Esophagus (tissue), 2 donors: ENCODE measurements at regions not wholly inside any gene's neighbourhood (a gene's known extent, or its start where the extent isn't known, plus 50 kb on each side); places are given as distances from the start of the nearest gene placed in this dataset.
"Not testable (repeated sequence)": the region's sequence is repeated elsewhere in the genome, so short reads cannot be mapped to it uniquely, and the experiment has no call there.

Source experiments
- H3K27ac ChIP-seq, 2 donors: one replicate each; pipeline ENCODE4 v1.5.1; 2013; ENCODE audit warnings: low read depth in 2 of 2, mild to moderate bottlenecking in 2 of 2, inconsistent platforms in 1 of 2, low read length in 1 of 2, moderate library complexity in 1 of 2
- H3K27me3 ChIP-seq, 2 donors: one replicate each; pipeline ENCODE4 v1.6.1; 2013; ENCODE audit warnings: low read length in 2 of 2, control low read depth in 1 of 2, mild to moderate bottlenecking in 1 of 2; ENCODE audit not compliant: insufficient read depth in 2 of 2, control insufficient read depth in 1 of 2
- H3K36me3 ChIP-seq, 2 donors: one replicate each; pipeline ENCODE4 v1.6.1; 2013; ENCODE audit warnings: low read length in 1 of 2; ENCODE audit not compliant: control insufficient read depth in 2 of 2, insufficient read depth in 2 of 2
- H3K4me1 ChIP-seq, 2 donors: one replicate each; pipeline ENCODE4 v1.6.1; 2013; ENCODE audit warnings: low read length in 1 of 2; ENCODE audit not compliant: control insufficient read depth in 2 of 2, insufficient read depth in 2 of 2
- H3K4me3 ChIP-seq, 2 donors: one replicate each; pipeline ENCODE4 v1.5.1; 2013; ENCODE audit warnings: low read length in 2 of 2, mild to moderate bottlenecking in 2 of 2, low read depth in 1 of 2, moderate library complexity in 1 of 2
- H3K9me3 ChIP-seq, 2 donors: one replicate each; pipeline ENCODE4 v1.6.1; 2013; ENCODE audit warnings: mild to moderate bottlenecking in 2 of 2, low read depth in 1 of 2, low read length in 1 of 2, moderate library complexity in 1 of 2; ENCODE audit not compliant: control insufficient read depth in 2 of 2, insufficient read depth in 1 of 2
- WGBS, 2 donors: extraction: QIAGEN DNeasy Blood & Tissue Kit; methylation state at CpG; one replicate each; pipeline ENCODE4 v1.1.7; 2013; 5-methylcytosine and 5-hydroxymethylcytosine counted together
- donor health status: healthy with polysubstance abuse.
- donor health status: Bipolar disorder and iron deficiency.

- not testable (repeated sequence) for H3K27ac ChIP-seq, H3K27me3 ChIP-seq, H3K36me3 ChIP-seq, H3K9me3 ChIP-seq, H3K4me3 ChIP-seq, H3K4me1 ChIP-seq
- 46 to 60% methylated on average over 1 of the region's 1 CpG for WGBS, 2 donors
Observed at GRCh38 chr13:76279766-76280165, 606.4 kb downstream of the KCTD12 start.

GRCh38 chr13:76271728-76272232, 614.4 kb downstream of the KCTD12 start:
- H3K27ac ChIP-seq = no peak overlapping the region
- H3K4me3 ChIP-seq = no peak overlapping the region
- no peaks in the 10 kb centered on the region for H3K4me1 ChIP-seq
- no peaks in the 10 kb centered on the region for H3K36me3 ChIP-seq
- H3K9me3 ChIP-seq = no peaks in the 10 kb centered on the region
- 88 to 90% methylated on average over 2 of the region's 2 CpGs for WGBS, 2 donors
- no peaks in the 10 kb centered on the region for H3K27me3 ChIP-seq

DNA sequence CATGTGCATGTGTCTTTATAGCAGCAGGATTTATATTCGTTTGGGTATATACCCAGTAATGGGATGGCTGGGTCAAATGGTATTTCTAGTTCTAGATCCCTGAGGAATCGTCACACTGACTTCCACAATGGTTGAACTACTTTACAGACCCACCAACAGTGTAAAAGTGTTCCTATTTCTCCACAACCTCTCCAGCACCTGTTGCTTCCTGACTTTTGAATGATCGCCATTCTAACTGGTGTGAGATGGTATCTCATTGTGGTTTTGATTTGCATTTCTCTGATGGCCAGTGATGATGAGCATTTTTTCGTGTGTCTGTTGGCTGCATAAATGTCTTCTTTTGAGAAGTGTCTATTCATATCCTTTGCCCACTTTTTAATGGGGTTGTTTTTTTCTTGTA, 617.9 kb downstream of the KCTD12 start:
- WGBS, 2 donors = 82 to 85% methylated on average over 4 of the region's 4 CpGs

GRCh38 chr13:76267216-76267615, 619.0 kb downstream of the KCTD12 start:
- Histone ChIP-seq H3K27ac (no peak overlapping the region), H3K9me3 (no peaks in the 10 kb centered on the region), H3K4me1 (no peaks in the 10 kb centered on the region), H3K27me3 (no peaks in the 10 kb centered on the region), H3K36me3 (no peaks in the 10 kb centered on the region), H3K4me3 (no peak overlapping the region)
- WGBS, 2 donors = 55 to 57% methylated on average over 3 of the region's 3 CpGs

More for the DNA sequence above, 617.9 kb downstream of the KCTD12 start:
- H3K27ac ChIP-seq, H3K27me3 ChIP-seq, H3K4me3 ChIP-seq, H3K36me3 ChIP-seq, H3K4me1 ChIP-seq, H3K9me3 ChIP-seq: not testable (repeated sequence)

GRCh38 chr13:76266561-76266960, 619.6 kb downstream of the KCTD12 start:
- no peaks in the 10 kb centered on the region for H3K36me3 ChIP-seq
- no peaks in the 10 kb centered on the region for H3K4me1 ChIP-seq
- H3K4me3 ChIP-seq = no peak overlapping the region
- 82 to 93% methylated on average over 1 of the region's 1 CpG for WGBS, 2 donors
- H3K27me3 ChIP-seq = no peaks in the 10 kb centered on the region
- H3K9me3 ChIP-seq = no peaks in the 10 kb centered on the region
- H3K27ac ChIP-seq = no peak overlapping the region

DNA sequence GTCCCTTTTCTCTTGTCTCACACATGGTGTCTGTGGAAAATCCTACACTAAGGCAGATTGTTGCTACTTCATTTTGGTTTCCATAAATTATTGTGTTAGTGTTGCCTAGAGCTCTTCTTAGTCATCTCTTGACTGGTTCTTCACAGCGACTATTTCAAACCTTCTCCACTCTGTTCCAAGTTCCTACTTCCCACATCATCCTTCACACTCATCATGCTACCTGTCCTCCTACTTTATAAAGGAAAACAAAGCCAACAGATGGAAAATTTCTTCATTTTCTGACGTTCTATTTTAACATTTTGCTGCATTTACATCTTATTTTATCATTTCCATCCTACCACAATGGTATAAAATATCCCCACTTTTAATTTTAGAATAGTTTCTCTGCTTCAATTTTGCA, 614.1 kb downstream of the LMO7 start:
- Histone ChIP-seq H3K36me3 (no peaks in the 10 kb centered on the region), H3K9me3 (no peaks in the 10 kb centered on the region), H3K4me3 (no peak overlapping the region), H3K4me1 (no peaks in the 10 kb centered on the region), H3K27ac (no peak overlapping the region), H3K27me3 (no peaks in the 10 kb centered on the region)
- WGBS, 2 donors = 59 to 64% methylated on average over 2 of the region's 2 CpGs

DNA sequence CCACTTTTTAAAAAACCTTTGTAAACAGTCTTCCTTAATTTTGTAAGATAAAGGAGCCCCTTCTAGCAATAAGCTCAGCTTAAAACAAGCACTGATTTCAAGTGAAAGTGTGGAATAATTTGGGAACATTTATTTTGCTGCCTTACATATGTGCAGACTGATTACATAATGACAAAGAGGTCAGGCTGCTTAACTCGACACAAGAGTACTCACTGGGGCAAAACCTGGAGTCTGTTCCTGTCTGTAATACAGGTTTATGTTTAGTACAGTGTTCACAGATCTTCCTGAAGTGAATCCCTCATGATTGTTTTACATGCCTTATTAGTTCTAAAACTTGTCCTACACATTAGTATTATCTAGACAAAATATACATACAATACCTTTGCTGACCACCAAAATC, 609.8 kb downstream of the LMO7 start:
- no peaks in the 10 kb centered on the region for H3K36me3 ChIP-seq
- no peak overlapping the region for H3K4me3 ChIP-seq
- no peaks in the 10 kb centered on the region for H3K9me3 ChIP-seq
- WGBS, 2 donors = 25 to 29% methylated on average over 1 of the region's 1 CpG
- H3K4me1 ChIP-seq = no peaks in the 10 kb centered on the region
- H3K27me3 ChIP-seq = no peaks in the 10 kb centered on the region
- no peak overlapping the region for H3K27ac ChIP-seq

DNA sequence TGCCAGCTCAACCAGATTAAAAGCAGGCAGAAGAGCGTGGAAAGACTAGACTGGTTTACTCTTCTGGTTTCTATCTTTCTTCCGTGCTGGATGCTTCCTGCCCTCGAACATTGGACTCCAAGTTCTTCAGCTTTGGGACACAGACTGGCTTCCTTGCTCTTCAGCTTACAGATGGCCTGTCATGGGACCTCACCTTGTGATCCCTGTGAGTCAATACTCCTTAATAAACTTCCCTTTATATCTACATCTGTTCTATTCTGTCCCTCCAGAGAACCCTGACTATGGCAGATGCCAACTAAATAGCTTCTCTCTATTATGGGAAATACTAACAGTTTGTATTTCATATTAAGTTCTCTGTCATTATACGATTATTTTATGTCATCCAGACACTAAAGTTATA, 609.1 kb downstream of the LMO7 start:
- Histone ChIP-seq H3K27me3 (no peaks in the 10 kb centered on the region), H3K27ac (no peak overlapping the region), H3K4me1 (no peaks in the 10 kb centered on the region), H3K4me3 (no peak overlapping the region), H3K9me3 (no peaks in the 10 kb centered on the region), H3K36me3 (no peaks in the 10 kb centered on the region)
- 67% methylated on average over 4 of the region's 4 CpGs for WGBS, 2 donors

DNA sequence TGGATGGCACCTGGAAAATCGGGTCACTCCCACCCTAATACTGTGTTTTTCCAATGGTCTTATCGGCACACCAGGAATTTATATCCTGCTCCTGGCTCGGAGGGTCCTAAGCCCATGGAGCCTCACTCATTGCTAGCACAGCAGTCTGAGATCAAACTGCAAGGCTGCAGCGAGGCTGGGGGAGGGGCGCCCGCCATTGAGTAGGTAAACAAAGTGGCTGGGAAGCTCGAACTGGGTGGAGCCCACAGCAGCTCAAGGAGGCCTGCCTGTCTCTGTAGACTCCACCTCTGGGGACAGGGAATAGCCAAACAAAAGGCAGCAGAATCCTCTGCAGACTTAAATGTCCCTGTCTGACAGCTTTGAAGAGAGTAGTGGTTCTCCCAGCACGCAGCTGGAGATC, 607.0 kb downstream of the LMO7 start:
- not testable (repeated sequence) for H3K4me3 ChIP-seq, H3K36me3 ChIP-seq, H3K9me3 ChIP-seq, H3K4me1 ChIP-seq, H3K27me3 ChIP-seq, H3K27ac ChIP-seq
- WGBS, 2 donors = 73 to 74% methylated on average over 7 to 8 of the region's 8 CpGs

GRCh38 chr13:76239031-76239680, 603.0 kb downstream of the LMO7 start:
- no peak overlapping the region for H3K27ac ChIP-seq
- no peaks in the 10 kb centered on the region for H3K36me3 ChIP-seq
- no peak overlapping the region for H3K4me3 ChIP-seq
- WGBS, 2 donors = 90 to 94% methylated on average over 4 of the region's 4 CpGs
- H3K27me3 ChIP-seq = no peaks in the 10 kb centered on the region
- no peaks in the 10 kb centered on the region for H3K4me1 ChIP-seq
- no peaks in the 10 kb centered on the region for H3K9me3 ChIP-seq
